Gastrocnemius medialis (tissue), 4 donors: ENCODE measurements at regions not wholly inside any gene's neighbourhood (a gene's known extent, or its start where the extent isn't known, plus 50 kb on each side); places are given as distances from the start of the nearest gene placed in this dataset.

Source experiments
- CTCF ChIP-seq, 5 experiments: fragments of 450-650 bp in 3 of 5; fragments of 200-600 bp in 2 of 5; sonication (generic) in 2 of 5; IDR thresholded peaks in 4 of 5; conservative IDR thresholded peaks in 1 of 5; 1 replicate in 4 of 5; 2 replicates in 1 of 5; pipeline ENCODE4 v1.5.1; 2016 to 2019; ENCODE audit warnings: antibody characterized with exemption in 5 of 5, mild to moderate bottlenecking in 3 of 5, moderate library complexity in 3 of 5
- POLR2A ChIP-seq, 2 donors: fragments of 450-650 bp; IDR thresholded peaks; one replicate each; pipeline ENCODE4 v1.6.1; 2017; ENCODE audit warnings: antibody characterized with exemption in 2 of 2, mild to moderate bottlenecking in 2 of 2, moderate library complexity in 2 of 2

- TF ChIP-seq POLR2A (IDR thresholded peaks at IDR 0.05) (no peak), CTCF (IDR thresholded peaks at IDR 0.05 in 4 of 5, conservative IDR thresholded peaks at IDR 0.05 in 1 of 5) (no peak)
Observed at GRCh38 chr10:128500642-128501041, 374.4 kb upstream of the MKI67 start.
